PC-9 (cell line): ENCODE measurements at regions not wholly inside any gene's neighbourhood (a gene's known extent, or its start where the extent isn't known, plus 50 kb on each side); places are given as distances from the start of the nearest gene placed in this dataset.

Experiments
- BruUV-seq: library from RNA; stranded (reverse); fragments of 400-500 nt; replicated peaks from 2 replicates; lab custom pipeline; 2021; lab: Mats Ljungman, UMichigan
- CTCF ChIA-PET: fragments of 300-600 bp; sonication (Branson Sonifier 250); formaldehyde crosslinking; loops from one replicate; lab custom pipeline; 2022; ENCODE audit warnings: antibody characterized with exemption; lab: Charles Lee
- POLR2A ChIA-PET: fragments of 300-600 bp; sonication (Branson Sonifier 250); formaldehyde crosslinking; loops from one replicate; lab custom pipeline; 2022; ENCODE audit warnings: antibody characterized with exemption; ENCODE audit not compliant: unreplicated experiment; lab: Charles Lee
- DNase-seq, 2 experiments: peaks; one replicate each; pipeline versions ENCODE4 v3.0.0 to v3.0.0-alpha.2; 2015 to 2022; ENCODE audit warnings: mixed read lengths in 1 of 2
- H2AFZ ChIP-seq: fragments of 200-600 bp; sonication (generic); 2 replicates; pipeline ENCODE4 v1.8.1; 2017; ENCODE audit warnings: antibody characterized with exemption
- H3F3A ChIP-seq: fragments of 200-600 bp; sonication (generic); 2 replicates; pipeline ENCODE4 v1.8.1; 2017; ENCODE audit warnings: antibody characterized with exemption, mild to moderate bottlenecking, low read depth; ENCODE audit not compliant: insufficient read depth
- H3K27ac ChIP-seq: fragments of 200-600 bp; sonication (generic); 2 replicates; pipeline ENCODE4 v1.6.1; 2016; ENCODE audit warnings: mixed run types
- H3K27me3 ChIP-seq: fragments of 200-600 bp; sonication (generic); 2 replicates; pipeline ENCODE4 v1.6.1; 2016; ENCODE audit warnings: low read depth, mixed run types; ENCODE audit not compliant: insufficient read depth
- H3K36me3 ChIP-seq: fragments of 200-600 bp; sonication (generic); 2 replicates; pipeline ENCODE4 v1.6.1; 2016; ENCODE audit warnings: low read depth, mixed run types
- H3K4me1 ChIP-seq: fragments of 200-600 bp; sonication (generic); replicated peaks from 2 replicates; pipeline ENCODE4 v1.6.1; 2016; ENCODE audit warnings: mixed run types; ENCODE audit not compliant: insufficient read depth
- H3K4me2 ChIP-seq: fragments of 200-600 bp; sonication (generic); 2 replicates; pipeline ENCODE4 v1.6.1; 2017; ENCODE audit warnings: mixed run types
- H3K4me3 ChIP-seq: fragments of 200-600 bp; sonication (generic); 2 replicates; pipeline ENCODE4 v1.6.1; 2016; ENCODE audit warnings: mixed run types
- H3K79me2 ChIP-seq: fragments of 200-600 bp; sonication (generic); 2 replicates; pipeline ENCODE4 v1.6.1; 2017; ENCODE audit warnings: low read depth, mixed run types
- H3K9me2 ChIP-seq: fragments of 200-600 bp; sonication (generic); 2 replicates; pipeline ENCODE4 v1.8.1; 2017; ENCODE audit warnings: mild to moderate bottlenecking; ENCODE audit not compliant: insufficient read depth
- H3K9me3 ChIP-seq: fragments of 200-600 bp; sonication (generic); 2 replicates; pipeline ENCODE4 v1.8.1; 2016; ENCODE audit warnings: low read depth; ENCODE audit not compliant: insufficient read depth
- H4K20me1 ChIP-seq: fragments of 200-600 bp; sonication (generic); 2 replicates; pipeline ENCODE4 v1.8.1; 2017; ENCODE audit not compliant: insufficient read depth
- CTCF ChIP-seq: fragments of 200-600 bp; sonication (generic); conservative IDR thresholded peaks from 2 replicates; pipeline ENCODE4 v1.6.1; 2017; ENCODE audit warnings: mixed run types, antibody characterized with exemption, mild to moderate bottlenecking, moderate library complexity
- EZH2 ChIP-seq: fragments of 200-600 bp; sonication (generic); IDR thresholded peaks from 2 replicates; pipeline ENCODE4 v1.8.0; 2017; ENCODE audit warnings: antibody characterized with exemption, low read depth
- intact Hi-C: fragments of 100-400 bp; cut with micrococcal nuclease; formaldehyde crosslinking; loops from one replicate; pipeline ENCODE4 v1.10.0; 2022; ENCODE audit not compliant: unreplicated experiment

DNA sequence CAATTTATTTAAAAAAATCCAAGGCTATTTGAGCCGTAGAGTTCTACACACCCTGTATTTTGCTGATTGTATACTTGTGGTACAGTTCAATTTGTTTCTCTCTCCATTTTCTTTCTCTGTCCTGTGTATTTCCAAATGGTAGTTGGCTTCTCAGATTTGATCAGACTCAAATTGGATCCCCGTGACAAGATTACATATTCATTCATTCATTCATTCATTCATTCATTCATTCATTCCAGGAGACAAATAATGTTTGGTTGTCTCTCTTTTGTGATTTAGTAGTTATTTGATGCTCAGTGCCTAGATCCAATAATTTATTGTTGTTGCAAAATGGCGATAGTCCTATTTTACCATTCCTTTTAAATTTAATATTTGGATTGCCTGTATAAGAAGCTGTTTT lies 292.8 kb upstream of the RIOK2 start:
- POLR2A ChIA-PET, result no interaction called here
- Histone ChIP-seq H3K9me3 (no peaks in the 10 kb centered on the region), H3K4me2 (no peak overlapping the region), H3K36me3 (no peaks in the 10 kb centered on the region), H3K4me3 (no peak overlapping the region), H3K79me2 (no peaks in the 10 kb centered on the region), H3K27me3 (no peaks in the 10 kb centered on the region), H2AFZ (no peak overlapping the region), H4K20me1 (no peaks in the 10 kb centered on the region), H3K4me1 (no peaks in the 10 kb centered on the region), H3K27ac (no peak overlapping the region), H3F3A (no peaks in the 10 kb centered on the region), H3K9me2 (no peaks in the 10 kb centered on the region)
- CTCF ChIA-PET, result no interaction called here
- intact Hi-C loops, result no loop called here
- no peak for DNase-seq
- TF ChIP-seq EZH2 (no peak), CTCF (no peak)
- no TSS peak for BruUV-seq

GRCh38 chr5:97476852-97477534 lies 293.9 kb upstream of the RIOK2 start:
- Histone ChIP-seq H3K4me3 (no peak overlapping the region), H2AFZ (no peak overlapping the region), H3K36me3 (no peaks in the 10 kb centered on the region), H3K27me3 (no peaks in the 10 kb centered on the region), H3K27ac (no peak overlapping the region), H3F3A (no peaks in the 10 kb centered on the region), H3K4me2 (no peak overlapping the region), H3K4me1 (no peaks in the 10 kb centered on the region), H4K20me1 (no peaks in the 10 kb centered on the region), H3K9me2 (no peaks in the 10 kb centered on the region), H3K79me2 (no peaks in the 10 kb centered on the region), H3K9me3 (no peaks in the 10 kb centered on the region)
- intact Hi-C loops, result no loop called here
- TF ChIP-seq CTCF (no peak), EZH2 (no peak)
- BruUV-seq, result no TSS peak
- POLR2A ChIA-PET, result no interaction called here
- DNase-seq, result no peak
- CTCF ChIA-PET, result no interaction called here

DNA sequence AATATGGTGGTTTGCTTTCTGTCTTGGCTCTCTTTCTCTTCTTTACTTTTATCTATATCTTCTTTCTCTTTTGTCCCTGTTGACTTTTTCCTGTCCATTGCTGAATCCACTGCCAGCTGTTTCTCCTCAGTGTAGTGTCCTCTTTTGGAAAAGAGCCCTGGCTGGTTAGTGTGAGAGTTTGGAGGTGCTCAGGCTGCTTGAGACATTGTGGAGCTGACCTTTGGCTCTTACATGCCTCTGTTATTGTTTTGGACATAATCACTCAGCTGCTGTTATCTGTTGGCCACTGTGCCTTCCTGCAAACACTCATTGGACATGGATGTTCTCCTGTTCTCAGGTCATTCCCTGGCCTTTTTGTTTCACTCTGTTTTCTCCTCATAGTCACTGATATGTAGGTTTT lies 295.4 kb upstream of the RIOK2 start:
- Histone ChIP-seq H3K4me2 (no peak overlapping the region), H3K27ac (no peak overlapping the region), H3F3A (no peaks in the 10 kb centered on the region), H2AFZ (no peak overlapping the region), H3K9me2 (no peaks in the 10 kb centered on the region), H3K9me3 (no peaks in the 10 kb centered on the region), H3K27me3 (no peaks in the 10 kb centered on the region), H3K4me1 (no peaks in the 10 kb centered on the region), H3K79me2 (no peaks in the 10 kb centered on the region), H3K4me3 (no peak overlapping the region), H3K36me3 (no peaks in the 10 kb centered on the region), H4K20me1 (no peaks in the 10 kb centered on the region)
- POLR2A ChIA-PET, result no interaction called here
- BruUV-seq, result no TSS peak
- no peak for DNase-seq
- intact Hi-C loops, result no loop called here
- no peak for TF ChIP-seq CTCF
- no peak for TF ChIP-seq EZH2
- CTCF ChIA-PET, result no interaction called here
